Stimulated activated naive CD8-positive, alpha-beta T cell treated with anti-CD3 and anti-CD28 coated beads, Interleukin-15, amount 100 ng/mL, for 72 hours (primary cell): ENCODE measurements at regions not wholly inside any gene's neighbourhood (a gene's known extent, or its start where the extent isn't known, plus 50 kb on each side); places are given as distances from the start of the nearest gene placed in this dataset.

Source experiments
- ATAC-seq: fragments of 150-1000 bp; cut with Tn5 transposase; 2 replicates; pipeline ENCODE4 v1.10.0; 2021; ENCODE audit warnings: mild to moderate bottlenecking, moderate library complexity
- DNase-seq, 2 donors: peaks; one replicate each; pipeline ENCODE4 v3.0.0; 2021 to 2022
- H3K27ac Mint-ChIP-seq, 2 donors: one replicate each; pipeline ENCODE4 v1.8.0; 2022; ENCODE audit warnings: mild to moderate bottlenecking in 2 of 2, mixed read lengths in 2 of 2, moderate library complexity in 2 of 2
- H3K27me3 Mint-ChIP-seq: one replicate; pipeline ENCODE4 v1.8.0; 2022; ENCODE audit warnings: mixed read lengths
- H3K4me1 Mint-ChIP-seq: one replicate; pipeline ENCODE4 v1.8.0; 2022; ENCODE audit warnings: mild to moderate bottlenecking, mixed read lengths
- H3K4me3 Mint-ChIP-seq, 2 donors: one replicate each; pipeline ENCODE4 v1.8.0; 2022; ENCODE audit warnings: mild to moderate bottlenecking in 2 of 2, mixed read lengths in 2 of 2, moderate library complexity in 1 of 2
- H3K9me3 Mint-ChIP-seq, 2 donors: one replicate each; pipeline ENCODE4 v1.8.0; 2022; ENCODE audit warnings: mixed read lengths in 2 of 2

GRCh38 chr6:48057601-48058000 lies 53.4 kb downstream of the PTCHD4 start:
- H3K9me3 Mint-ChIP-seq: no peaks in the 10 kb centered on the region
- no peaks in the 10 kb centered on the region for H3K4me1 Mint-ChIP-seq
- no peak overlapping the region for H3K4me3 Mint-ChIP-seq
- no peak for ATAC-seq
- DNase-seq: no peak
- no peaks in the 10 kb centered on the region for H3K27me3 Mint-ChIP-seq
- H3K27ac Mint-ChIP-seq: no peak overlapping the region

DNA sequence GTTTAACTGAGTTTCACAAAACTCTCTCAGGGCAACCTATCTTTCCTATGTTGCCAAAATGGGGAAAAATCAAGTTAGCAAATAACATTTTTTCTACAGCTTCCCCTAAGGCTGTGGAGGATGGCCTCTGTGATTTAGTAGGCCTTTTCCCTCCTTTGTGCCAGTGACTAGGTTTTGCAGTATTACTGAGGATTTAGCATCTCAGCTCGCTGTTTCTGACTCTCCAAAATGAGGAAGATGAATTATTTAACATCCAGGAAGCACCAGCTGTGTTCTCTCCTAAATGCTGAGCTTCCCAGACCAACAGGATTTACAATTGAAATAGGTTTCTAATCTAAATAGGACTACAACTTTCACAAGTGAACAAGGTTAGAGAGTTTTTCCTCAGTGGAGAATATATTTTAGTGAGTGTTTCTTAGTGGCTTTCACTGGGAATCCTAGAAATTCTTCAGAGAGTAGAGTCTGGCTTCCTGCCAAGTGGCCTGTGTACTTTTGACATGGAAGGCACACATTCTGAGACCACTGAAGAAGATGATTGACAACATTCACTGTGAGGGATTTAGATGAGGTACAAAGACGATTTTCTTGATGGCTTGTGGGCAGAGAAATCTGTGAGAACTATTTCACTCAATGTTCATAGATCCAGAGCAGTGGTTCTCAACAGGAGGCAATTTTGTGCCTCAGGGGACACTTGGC lies 62.4 kb downstream of the PTCHD4 start:
- peaks cover 6% of the 10 kb centered on the region for H3K27me3 Mint-ChIP-seq
- no peak for ATAC-seq

DNA sequence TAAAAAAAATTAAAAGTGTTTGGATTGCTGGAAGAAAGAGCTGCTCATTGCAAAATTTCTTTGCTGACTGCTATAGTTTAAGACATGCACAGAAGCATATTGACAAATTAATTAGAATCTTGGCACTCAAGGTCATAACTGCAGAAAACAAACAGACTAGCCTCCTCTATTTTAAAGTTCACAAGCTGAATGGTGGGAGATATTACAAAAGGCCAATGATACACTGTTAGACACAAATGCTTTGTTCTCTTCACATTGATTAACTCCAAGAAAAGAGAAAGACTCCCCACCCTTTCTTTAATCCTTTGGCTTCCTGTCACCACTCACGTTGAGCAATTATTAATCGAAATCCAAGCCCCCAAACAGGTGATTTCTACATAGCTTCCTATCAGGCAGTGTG lies 69.1 kb downstream of the PTCHD4 start:
- no peaks in the 10 kb centered on the region for H3K27me3 Mint-ChIP-seq
- H3K4me1 Mint-ChIP-seq: no peaks in the 10 kb centered on the region
- H3K9me3 Mint-ChIP-seq: no peaks in the 10 kb centered on the region
- DNase-seq: no peak
- H3K4me3 Mint-ChIP-seq: no peak overlapping the region
- H3K27ac Mint-ChIP-seq: no peak overlapping the region
- no peak for ATAC-seq

More for the DNA sequence above, 62.4 kb downstream of the PTCHD4 start:
- Mint-ChIP-seq H3K4me1 (no peaks in the 10 kb centered on the region), H3K9me3 (no peaks in the 10 kb centered on the region), H3K27ac (no peak overlapping the region), H3K4me3 (no peak overlapping the region)
- no peak for DNase-seq

DNA sequence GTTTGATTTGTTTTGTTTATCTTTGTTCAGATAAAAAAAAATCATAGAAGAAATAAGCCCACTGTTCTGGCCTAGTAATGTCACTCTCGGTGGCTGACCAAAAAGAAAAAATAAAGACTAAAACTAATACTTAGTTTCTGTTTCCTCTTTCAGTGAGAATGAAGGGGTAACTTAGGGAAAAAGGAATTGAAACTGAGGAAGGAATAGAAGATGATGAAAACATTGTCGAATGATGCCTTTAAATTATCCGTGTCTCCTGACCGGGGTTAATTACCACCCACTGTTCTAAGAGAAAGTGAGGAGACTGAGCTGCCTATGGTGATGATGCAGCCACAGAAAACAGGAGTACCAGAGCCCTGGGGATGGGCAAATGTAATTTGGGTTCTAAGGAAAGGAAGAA lies 73.1 kb downstream of the PTCHD4 start:
- peak overlapping the region in 1 of 2 donors; percentile 28 for H3K27ac Mint-ChIP-seq
- no peak for ATAC-seq
- H3K4me1 Mint-ChIP-seq: no peaks in the 10 kb centered on the region
- DNase-seq: no peak
- no peak overlapping the region for H3K4me3 Mint-ChIP-seq
- H3K27me3 Mint-ChIP-seq: no peaks in the 10 kb centered on the region
- peaks cover 0 to 6% of the 10 kb centered on the region in 2 donors for H3K9me3 Mint-ChIP-seq

- Mint-ChIP-seq H3K9me3 (peaks cover 0 to 6% of the 10 kb centered on the region in 2 donors), H3K27me3 (no peaks in the 10 kb centered on the region), H3K4me1 (no peaks in the 10 kb centered on the region), H3K27ac (no peak overlapping the region), H3K4me3 (no peak overlapping the region)
- DNase-seq (no peak), ATAC-seq (no peak)
These were observed 74.7 kb downstream of the PTCHD4 start for GRCh38 chr6:48036316-48036715.

DNA sequence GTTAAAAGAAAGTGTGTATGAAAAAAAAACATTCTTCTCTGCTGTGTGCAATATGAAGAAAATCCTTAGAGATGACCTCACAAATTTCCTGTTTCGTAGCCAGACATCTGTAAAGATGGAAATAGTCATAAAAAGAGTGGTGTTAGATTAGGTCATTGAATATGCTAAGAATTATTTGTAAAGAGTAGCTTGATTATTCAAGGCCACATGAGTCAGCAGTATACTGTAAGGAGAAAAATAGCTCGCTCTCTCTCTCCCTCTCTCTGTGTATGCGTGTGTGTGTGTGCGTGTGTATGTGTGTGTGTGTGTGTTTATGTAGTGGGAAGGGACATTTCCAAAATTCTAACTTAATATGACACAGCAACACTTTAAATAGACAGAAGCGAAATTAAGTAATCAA lies 78.8 kb downstream of the PTCHD4 start:
- DNase-seq (no peak), ATAC-seq (no peak)
- Mint-ChIP-seq H3K4me3 (no peak overlapping the region), H3K4me1 (peaks cover 7% of the 10 kb centered on the region), H3K27me3 (no peaks in the 10 kb centered on the region), H3K9me3 (peaks cover 0 to 6% of the 10 kb centered on the region in 2 donors), H3K27ac (no peak overlapping the region)

DNA sequence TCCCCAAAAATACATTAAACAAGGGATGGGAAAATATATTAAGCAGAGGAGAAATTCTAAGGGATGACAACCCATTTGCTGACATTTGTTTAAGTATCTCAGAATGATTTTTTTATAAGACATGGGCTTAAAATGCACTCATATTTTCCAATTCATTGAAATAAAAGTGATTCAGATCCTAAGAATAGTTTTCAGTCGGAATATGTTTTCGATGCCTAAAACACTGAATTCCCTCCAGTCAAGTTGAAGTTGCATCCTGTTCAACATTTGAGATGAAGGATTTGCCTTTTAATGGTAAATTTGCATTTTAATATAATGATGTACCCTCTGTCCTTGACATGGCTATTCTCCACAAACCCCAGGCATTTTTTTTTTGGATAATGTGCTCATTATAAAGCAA lies 79.3 kb downstream of the PTCHD4 start:
- Mint-ChIP-seq H3K4me3 (no peak overlapping the region), H3K9me3 (peaks cover 0 to 6% of the 10 kb centered on the region in 2 donors), H3K27ac (no peak overlapping the region), H3K27me3 (peaks cover under 1% of the 10 kb centered on the region), H3K4me1 (peaks cover 7% of the 10 kb centered on the region)
- no peak for ATAC-seq
- DNase-seq: no peak

GRCh38 chr6:48027704-48028435 lies 83.1 kb downstream of the PTCHD4 start:
- peaks cover 7% of the 10 kb centered on the region for H3K4me1 Mint-ChIP-seq
- H3K27me3 Mint-ChIP-seq: peaks cover 8% of the 10 kb centered on the region
- no peak overlapping the region for H3K4me3 Mint-ChIP-seq
- no peak overlapping the region for H3K27ac Mint-ChIP-seq
- peak; percentile 82 for ATAC-seq
- no peaks in the 10 kb centered on the region for H3K9me3 Mint-ChIP-seq
- no peak for DNase-seq

GRCh38 chr6:48024956-48025355 lies 86.0 kb downstream of the PTCHD4 start:
- DNase-seq (no peak), ATAC-seq (no peak)
- Mint-ChIP-seq H3K9me3 (no peaks in the 10 kb centered on the region), H3K27me3 (peaks cover 8% of the 10 kb centered on the region), H3K4me1 (peaks cover 7% of the 10 kb centered on the region), H3K4me3 (no peak overlapping the region), H3K27ac (no peak overlapping the region)

- Mint-ChIP-seq H3K27ac (no peak overlapping the region), H3K4me3 (no peak overlapping the region), H3K27me3 (peaks cover 8% of the 10 kb centered on the region), H3K4me1 (no peaks in the 10 kb centered on the region), H3K9me3 (peaks cover 0 to 7% of the 10 kb centered on the region in 2 donors)
- DNase-seq (no peak), ATAC-seq (no peak)
These were observed 89.1 kb downstream of the PTCHD4 start for GRCh38 chr6:48021904-48022303.

- DNase-seq: no peak
- Mint-ChIP-seq H3K27ac (no peak overlapping the region), H3K9me3 (peaks cover 0 to 7% of the 10 kb centered on the region in 2 donors), H3K4me3 (no peak overlapping the region), H3K4me1 (no peaks in the 10 kb centered on the region), H3K27me3 (no peaks in the 10 kb centered on the region)
- no peak for ATAC-seq
These were observed 94.8 kb downstream of the PTCHD4 start for GRCh38 chr6:48016020-48016755.

DNA sequence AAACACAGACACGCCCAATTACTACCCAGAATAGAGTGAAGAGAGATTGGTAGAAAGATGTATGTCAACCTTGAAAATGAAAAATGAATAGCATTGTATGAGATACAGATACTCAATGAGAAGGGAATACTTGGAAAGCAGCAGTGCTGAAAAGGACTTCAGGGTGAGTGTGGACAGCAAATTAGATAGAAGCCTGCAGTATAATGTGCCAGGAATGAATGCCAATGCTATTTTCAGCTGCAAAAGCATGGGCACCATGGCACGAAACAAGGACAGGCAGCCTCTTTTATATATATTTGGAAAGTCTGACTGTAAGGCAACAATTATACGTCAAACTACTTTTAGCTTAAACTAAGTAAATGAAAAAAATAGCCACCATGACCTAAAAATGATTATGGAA lies 118.2 kb downstream of the PTCHD4 start:
- H3K27me3 Mint-ChIP-seq: no peaks in the 10 kb centered on the region
- no peak overlapping the region for H3K4me3 Mint-ChIP-seq
- peaks cover 4 to 8% of the 10 kb centered on the region in 2 donors for H3K9me3 Mint-ChIP-seq
- no peak overlapping the region for H3K27ac Mint-ChIP-seq
- DNase-seq (no peak), ATAC-seq (no peak)
- H3K4me1 Mint-ChIP-seq: no peaks in the 10 kb centered on the region

DNA sequence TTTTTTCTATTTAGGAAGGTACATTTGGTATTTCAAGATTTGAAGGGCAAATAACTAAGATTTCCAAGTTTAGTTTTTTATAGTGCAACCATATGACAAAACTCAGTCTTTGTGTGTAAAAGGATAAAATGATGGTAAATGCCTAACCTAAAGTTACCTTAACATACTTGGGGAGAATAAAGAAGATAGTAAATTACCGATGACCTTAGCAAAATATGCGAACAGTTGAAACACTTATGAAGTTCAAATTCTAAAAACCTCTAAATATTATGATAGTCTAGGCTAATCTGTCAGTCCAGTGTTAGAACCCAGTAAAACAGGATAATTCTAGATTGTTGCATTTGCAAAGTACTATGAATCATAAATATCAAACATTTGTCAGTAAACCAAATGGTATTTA lies 127.5 kb downstream of the PTCHD4 start:
- Mint-ChIP-seq H3K9me3 (peaks cover 0 to under 1% of the 10 kb centered on the region in 2 donors), H3K4me3 (no peak overlapping the region), H3K4me1 (no peaks in the 10 kb centered on the region), H3K27ac (no peak overlapping the region), H3K27me3 (no peaks in the 10 kb centered on the region)
- DNase-seq (no peak), ATAC-seq (no peak)

GRCh38 chr6:47977314-47977713 lies 133.7 kb downstream of the PTCHD4 start:
- no peak for ATAC-seq
- Mint-ChIP-seq H3K27ac (no peak overlapping the region), H3K4me3 (no peak overlapping the region), H3K9me3 (no peaks in the 10 kb centered on the region), H3K4me1 (no peaks in the 10 kb centered on the region), H3K27me3 (no peaks in the 10 kb centered on the region)
- no peak for DNase-seq

GRCh38 chr6:47974106-47974505 lies 136.9 kb downstream of the PTCHD4 start:
- Mint-ChIP-seq H3K27me3 (no peaks in the 10 kb centered on the region), H3K9me3 (no peaks in the 10 kb centered on the region), H3K27ac (no peak overlapping the region), H3K4me3 (no peak overlapping the region), H3K4me1 (no peaks in the 10 kb centered on the region)
- DNase-seq (no peak), ATAC-seq (no peak)

DNA sequence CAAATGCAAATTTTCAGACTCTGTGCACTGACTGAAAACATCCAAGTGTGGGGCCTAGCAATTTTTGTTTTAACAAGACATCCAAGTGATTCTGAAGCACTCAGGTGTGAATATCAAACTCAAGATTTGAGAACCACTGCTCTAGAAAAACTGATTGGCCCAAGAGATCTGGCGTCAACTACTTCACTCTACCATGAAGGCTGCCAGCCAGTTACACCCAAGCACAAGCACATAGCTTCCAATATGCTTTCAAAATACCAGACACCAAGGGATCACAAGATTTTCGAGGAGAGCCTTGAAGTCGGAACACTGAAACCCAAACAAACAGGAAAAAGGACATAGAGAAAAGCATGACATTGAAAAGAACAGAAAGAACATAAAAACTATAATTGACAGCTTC lies 140.2 kb downstream of the PTCHD4 start:
- ATAC-seq: no peak
- no peak overlapping the region for H3K4me3 Mint-ChIP-seq
- no peaks in the 10 kb centered on the region for H3K4me1 Mint-ChIP-seq
- H3K27me3 Mint-ChIP-seq: no peaks in the 10 kb centered on the region
- peaks cover 0 to 12% of the 10 kb centered on the region in 2 donors for H3K9me3 Mint-ChIP-seq
- no peak overlapping the region for H3K27ac Mint-ChIP-seq
- DNase-seq: no peak
